Fibroblast of lung (primary cell): ENCODE measurements at regions not wholly inside any gene's neighbourhood (a gene's known extent, or its start where the extent isn't known, plus 50 kb on each side); places are given as distances from the start of the nearest gene placed in this dataset.

Experiments
- CTCF ChIP-seq, 2 donors: IDR thresholded peaks in 1 of 2; conservative IDR thresholded peaks in 1 of 2; 1 replicate in 1 of 2; 2 replicates in 1 of 2; pipeline ENCODE4 v1.5.1; 2011 to 2012; ENCODE audit warnings: low read length in 2 of 2, control low read depth in 1 of 2, inconsistent platforms in 1 of 2, low read depth in 1 of 2, mild to moderate bottlenecking in 1 of 2
- EZH2 ChIP-seq: IDR thresholded peaks from 2 replicates; pipeline ENCODE4 v1.5.1; 2012; ENCODE audit warnings: low read length, control low read depth, mild to moderate bottlenecking; ENCODE audit errors: missing control alignments

- TF ChIP-seq CTCF (conservative IDR thresholded peaks at IDR 0.05 in 1 of 2, IDR thresholded peaks at IDR 0.05 in 1 of 2; ENCODE audit: low read depth in 1 of 2, low read length in 2 of 2) (no peak), EZH2 (no peak)
Measured at GRCh38 chr11:101817581-101817980, 97.2 kb upstream of the CEP126 start.
